ENCODE measurements at regions not wholly inside any gene's neighbourhood (a gene's known extent, or its start where the extent isn't known, plus 50 kb on each side); places are given as distances from the start of the nearest gene placed in this dataset.

GRCh38 chr2:52882974-52883373 lies 884.6 kb upstream of the CHAC2 start:
- Histone ChIP-seq H3K36me3 (ENCODE audit: control insufficient read depth in 2 of 2, extremely low read depth in 1 of 2, insufficient read depth in 2 of 2, low read length in 2 of 2) (no peaks in the 10 kb centered on the region), H3K9me1 (ENCODE audit: control insufficient read depth, extremely low read depth, insufficient read depth, low read length) (no peaks in the 10 kb centered on the region), H2AFZ (ENCODE audit: control insufficient read depth, low read length) (no peak overlapping the region), H3K9me3 (ENCODE audit: control insufficient read depth, low read depth, low read length) (no peaks in the 10 kb centered on the region), H4K20me1 (ENCODE audit: control insufficient read depth, extremely low read depth, insufficient read depth, low read length) (no peaks in the 10 kb centered on the region), H3K79me2 (ENCODE audit: control insufficient read depth, insufficient read depth, low read length) (no peaks in the 10 kb centered on the region), H3K27me3 (ENCODE audit: control insufficient read depth, extremely low read depth, insufficient read depth, low read length) (no peaks in the 10 kb centered on the region), H3K4me2 (ENCODE audit: control insufficient read depth, extremely low read depth, insufficient read depth, low read depth, low read length) (no peak overlapping the region), H3K4me3 (ENCODE audit: control insufficient read depth in 2 of 3, extremely low read depth in 1 of 3, insufficient read depth in 2 of 3, low read depth in 1 of 3, low read length in 3 of 3) (no peak overlapping the region), H3K9ac (ENCODE audit: control insufficient read depth, extremely low read depth, insufficient read depth, low read length) (no peak overlapping the region), H3K4me1 (ENCODE audit: control insufficient read depth, extremely low read depth, insufficient read depth, low read length) (no peaks in the 10 kb centered on the region), H3K27ac (ENCODE audit: control insufficient read depth, insufficient read depth, low read length) (no peak overlapping the region)
- DNase-seq (ENCODE audit: low read depth, low spot score) (no peak), FAIRE-seq (no peak)
- dilution Hi-C loops (cut with MboI; ENCODE audit: extremely low pct_ligation_motif_present, low sequenced_read_pairs): no loop called here
- TF ChIP-seq CTCF (optimal IDR thresholded peaks at IDR 0.05 in 1 of 3, IDR thresholded peaks at IDR 0.05 in 1 of 3, conservative IDR thresholded peaks at IDR 0.05 in 1 of 3; ENCODE audit: extremely low read depth in 1 of 3, insufficient read depth in 2 of 3, low read length in 3 of 3) (no peak), EZH2 (IDR thresholded peaks at IDR 0.05; ENCODE audit: low read length) (no peak)

- dilution Hi-C loops (cut with MboI; ENCODE audit: extremely low pct_ligation_motif_present, low sequenced_read_pairs): no loop called here
- DNase-seq (ENCODE audit: low read depth, low spot score) (no peak), FAIRE-seq (no peak)
- Histone ChIP-seq H3K79me2 (ENCODE audit: control insufficient read depth, insufficient read depth, low read length) (no peaks in the 10 kb centered on the region), H3K9me3 (ENCODE audit: control insufficient read depth, low read depth, low read length) (no peaks in the 10 kb centered on the region), H2AFZ (ENCODE audit: control insufficient read depth, low read length) (no peak overlapping the region), H3K27me3 (ENCODE audit: control insufficient read depth, extremely low read depth, insufficient read depth, low read length) (no peaks in the 10 kb centered on the region), H4K20me1 (ENCODE audit: control insufficient read depth, extremely low read depth, insufficient read depth, low read length) (no peaks in the 10 kb centered on the region), H3K9ac (ENCODE audit: control insufficient read depth, extremely low read depth, insufficient read depth, low read length) (no peak overlapping the region), H3K4me3 (ENCODE audit: control insufficient read depth in 2 of 3, extremely low read depth in 1 of 3, insufficient read depth in 2 of 3, low read depth in 1 of 3, low read length in 3 of 3) (no peak overlapping the region), H3K36me3 (ENCODE audit: control insufficient read depth in 2 of 2, extremely low read depth in 1 of 2, insufficient read depth in 2 of 2, low read length in 2 of 2) (no peaks in the 10 kb centered on the region), H3K9me1 (ENCODE audit: control insufficient read depth, extremely low read depth, insufficient read depth, low read length) (no peaks in the 10 kb centered on the region), H3K4me1 (ENCODE audit: control insufficient read depth, extremely low read depth, insufficient read depth, low read length) (no peaks in the 10 kb centered on the region), H3K27ac (ENCODE audit: control insufficient read depth, insufficient read depth, low read length) (no peak overlapping the region), H3K4me2 (ENCODE audit: control insufficient read depth, extremely low read depth, insufficient read depth, low read depth, low read length) (no peak overlapping the region)
- no peak for TF ChIP-seq CTCF (optimal IDR thresholded peaks at IDR 0.05 in 1 of 3, IDR thresholded peaks at IDR 0.05 in 1 of 3, conservative IDR thresholded peaks at IDR 0.05 in 1 of 3; ENCODE audit: extremely low read depth in 1 of 3, insufficient read depth in 2 of 3, low read length in 3 of 3)
- TF ChIP-seq EZH2 (IDR thresholded peaks at IDR 0.05; ENCODE audit: low read length): no peak
Measured at GRCh38 chr2:52881606-52882005, 886.0 kb upstream of the CHAC2 start.
